Endothelial cell of umbilical vein (primary cell): ENCODE measurements at regions not wholly inside any gene's neighbourhood (a gene's known extent, or its start where the extent isn't known, plus 50 kb on each side); places are given as distances from the start of the nearest gene placed in this dataset.

Source experiments
- BruUV-seq: library from RNA; stranded (reverse); fragments of 400-500 nt; replicated peaks from 2 replicates; lab custom pipeline; 2021; lab: Mats Ljungman, UMichigan
- CTCF ChIA-PET: fragments of 300-600, 350-600 bp; sonication (Branson Sonifier 250); formaldehyde crosslinking; loops from one replicate; lab custom pipeline; 2021; ENCODE audit warnings: antibody characterized with exemption, inconsistent platforms; lab: Charles Lee
- POLR2A ChIA-PET: fragments of 300-600, 350-600 bp; sonication (Branson Sonifier 250); formaldehyde crosslinking; loops from one replicate; lab custom pipeline; 2021; ENCODE audit warnings: antibody characterized with exemption, inconsistent platforms; lab: Charles Lee
- DNase-seq: peaks from one replicate; pipeline ENCODE4 v3.0.0-alpha.2; 2011; ENCODE audit warnings: low read depth, low spot score
- FAIRE-seq: peaks from 2 replicates; lab custom pipeline; 2011; peaks lifted over from hg19 to GRCh38; lab: Jason Lieb, UNC
- H2AFZ ChIP-seq: 2 replicates; pipeline ENCODE4 v1.6.0; 2012; ENCODE audit warnings: low read depth, low read length, control low read depth, inconsistent platforms
- H3K27ac ChIP-seq: 2 replicates; pipeline ENCODE4 v1.5.1; 2011; ENCODE audit warnings: low read depth, mild to moderate bottlenecking, control low read depth, low read length, moderate library complexity; ENCODE audit not compliant: insufficient read depth
- H3K27me3 ChIP-seq, 2 experiments: 2 replicates each; pipeline versions ENCODE4 v1.6.0 to v1.6.1; 2011; ENCODE audit warnings: low read length in 2 of 2, mixed read lengths in 1 of 2; ENCODE audit not compliant: control insufficient read depth in 2 of 2, insufficient read depth in 2 of 2
- H3K36me3 ChIP-seq, 2 experiments: 2 replicates in 1 of 2; 3 replicates in 1 of 2; pipeline ENCODE4 v1.5.1; 2011; ENCODE audit warnings: low read length in 2 of 2, mild to moderate bottlenecking in 1 of 2, moderate library complexity in 1 of 2; ENCODE audit not compliant: control insufficient read depth in 2 of 2, insufficient read depth in 2 of 2; ENCODE audit errors: extremely low read depth in 1 of 2
- H3K4me1 ChIP-seq: 3 replicates; pipeline ENCODE4 v1.5.1; 2011; ENCODE audit warnings: mild to moderate bottlenecking, low read length; ENCODE audit not compliant: control insufficient read depth, insufficient read depth; ENCODE audit errors: extremely low read depth
- H3K4me2 ChIP-seq: 2 replicates; pipeline ENCODE4 v1.6.1; 2011; ENCODE audit warnings: low read length, control low read depth, mixed read lengths; ENCODE audit not compliant: insufficient read depth
- H3K4me3 ChIP-seq, 3 experiments: fragments of 200-600 bp in 1 of 3; sonication (generic), shearing (Covaris generic) in 1 of 3; replicated peaks in 1 of 3; 2 replicates each; pipeline ENCODE4 v1.5.1; 2011 to 2016; ENCODE audit warnings: control low read depth in 3 of 3, low read length in 3 of 3, mild to moderate bottlenecking in 2 of 3, inconsistent platforms in 1 of 3, low read depth in 1 of 3, moderate library complexity in 1 of 3; ENCODE audit not compliant: insufficient read depth in 1 of 3
- H3K79me2 ChIP-seq: 2 replicates; pipeline ENCODE4 v1.6.0; 2012; ENCODE audit warnings: low read length, inconsistent platforms; ENCODE audit not compliant: control insufficient read depth, insufficient read depth
- H3K9ac ChIP-seq: replicated peaks from 2 replicates; pipeline ENCODE3; 2011; ENCODE audit warnings: low read length, control low read depth; ENCODE audit not compliant: insufficient read depth; ENCODE audit errors: extremely low read depth
- H3K9me1 ChIP-seq: replicated peaks from 3 replicates; pipeline ENCODE4 v1.6.0; 2011; ENCODE audit warnings: mild to moderate bottlenecking, low read length; ENCODE audit not compliant: control insufficient read depth, insufficient read depth; ENCODE audit errors: extremely low read depth
- H3K9me3 ChIP-seq: replicated peaks from 2 replicates; pipeline ENCODE4 v1.5.1; 2012; ENCODE audit warnings: low read length, inconsistent platforms; ENCODE audit not compliant: control insufficient read depth, insufficient read depth
- H4K20me1 ChIP-seq: replicated peaks from 2 replicates; pipeline ENCODE3; 2011; ENCODE audit warnings: mild to moderate bottlenecking, low read length; ENCODE audit not compliant: control insufficient read depth, insufficient read depth; ENCODE audit errors: extremely low read depth
- CTCF ChIP-seq, 2 donors: IDR thresholded peaks; 1 replicate in 1 of 2; 2 replicates in 1 of 2; pipeline ENCODE4 v1.5.1; 2011; ENCODE audit warnings: low read length in 2 of 2, mild to moderate bottlenecking in 2 of 2, moderate library complexity in 2 of 2, control low read depth in 1 of 2, inconsistent platforms in 1 of 2, low read depth in 1 of 2; ENCODE audit not compliant: insufficient read depth in 1 of 2; ENCODE audit errors: extremely low read depth in 1 of 2
- EZH2 ChIP-seq: IDR thresholded peaks from 2 replicates; pipeline ENCODE4 v1.6.1; 2012; ENCODE audit warnings: borderline replicate concordance, low read depth, mild to moderate bottlenecking, moderate library complexity, low read length, inconsistent platforms; ENCODE audit not compliant: severe bottlenecking
- FOS ChIP-seq: IDR thresholded peaks from 2 replicates; pipeline ENCODE4 v1.6.1; 2011; ENCODE audit warnings: mild to moderate bottlenecking, low read length, moderate library complexity, borderline replicate concordance; ENCODE audit not compliant: insufficient read depth
- GATA2 ChIP-seq: IDR thresholded peaks from 2 replicates; pipeline ENCODE4 v1.7.0; 2011; ENCODE audit warnings: low read depth, mild to moderate bottlenecking, moderate library complexity, mixed read lengths, low read length; ENCODE audit not compliant: insufficient read length, insufficient read depth
- JUN ChIP-seq: IDR thresholded peaks from 2 replicates; pipeline ENCODE4 v1.6.1; 2011; ENCODE audit warnings: borderline replicate concordance, low read depth; ENCODE audit not compliant: insufficient read length, insufficient read depth
- MAX ChIP-seq: IDR thresholded peaks from 2 replicates; pipeline ENCODE4 v1.6.1; 2011; ENCODE audit not compliant: insufficient read depth, insufficient read length
- MYC ChIP-seq: IDR thresholded peaks from one replicate; pipeline ENCODE4 v1.6.1; 2011; ENCODE audit warnings: mild to moderate bottlenecking, low read depth, low read length
- POLR2A ChIP-seq: IDR thresholded peaks from 2 replicates; pipeline ENCODE4 v1.6.1; 2012; ENCODE audit warnings: low read depth, mild to moderate bottlenecking, control low read depth, low read length
- POLR2AphosphoS5 ChIP-seq: IDR thresholded peaks from 2 replicates; pipeline ENCODE4 v1.6.1; 2012; ENCODE audit warnings: low read depth, mild to moderate bottlenecking, control low read depth, low read length, moderate library complexity; ENCODE audit not compliant: insufficient read depth
- dilution Hi-C: fragments of 300-500 bp; cut with MboI; formaldehyde crosslinking; loops from one replicate; pipeline ENCODE4 v1.15.0; 2019; ENCODE audit warnings: low sequenced_read_pairs; ENCODE audit not compliant: extremely low pct_ligation_motif_present
- intact Hi-C: fragments of 100-400 bp; cut with micrococcal nuclease; formaldehyde crosslinking; loops from one replicate; pipeline ENCODE4 v1.10.0; 2022

- H2AFZ ChIP-seq: no peak overlapping the region
- dilution Hi-C loops: no loop called here
Observed at GRCh38 chr21:41584603-41585176, 76.7 kb upstream of the TMPRSS2 start.

More at GRCh38 chr21:41584603-41585176, 76.7 kb upstream of the TMPRSS2 start:
- FAIRE-seq (no peak), DNase-seq (no peak)
- no peak overlapping the region for H3K4me3 ChIP-seq
- no peaks in the 10 kb centered on the region for H4K20me1 ChIP-seq
- H3K4me1 ChIP-seq: no peaks in the 10 kb centered on the region
- ChIA-PET POLR2A (no interaction called here), CTCF (no interaction called here)
- H3K36me3 ChIP-seq: no peaks in the 10 kb centered on the region
- no peaks in the 10 kb centered on the region for H3K79me2 ChIP-seq
- H3K9me3 ChIP-seq: no peaks in the 10 kb centered on the region
- H3K9me1 ChIP-seq: no peaks in the 10 kb centered on the region
- no peak for TF ChIP-seq FOS
- TF ChIP-seq POLR2AphosphoS5: no peak
- TF ChIP-seq POLR2A: no peak
- TF ChIP-seq CTCF (IDR thresholded peaks at IDR 0.05; ENCODE audit: extremely low read depth in 1 of 2, insufficient read depth in 1 of 2, low read depth in 1 of 2, low read length in 2 of 2): no peak
- no peak for TF ChIP-seq GATA2
- TF ChIP-seq MYC: no peak
- TF ChIP-seq MAX: no peak
- TF ChIP-seq JUN: no peak
- TF ChIP-seq EZH2: no peak
- intact Hi-C loops: no loop called here
- no peak overlapping the region for H3K4me2 ChIP-seq
- H3K9ac ChIP-seq: no peak overlapping the region
- H3K27ac ChIP-seq: no peak overlapping the region
- no peaks in the 10 kb centered on the region for H3K27me3 ChIP-seq
- BruUV-seq: no TSS peak
